ENCODE measurements at regions not wholly inside any gene's neighbourhood (a gene's known extent, or its start where the extent isn't known, plus 50 kb on each side); places are given as distances from the start of the nearest gene placed in this dataset.

- TF ChIP-seq CTCF (IDR thresholded peaks at IDR 0.05) = no peak
- no peak for TF ChIP-seq POLR2A (IDR thresholded peaks at IDR 0.05)
Observed at GRCh38 chr3:82259994-82260393, 498.5 kb upstream of the GBE1 start.

Measured in testis (tissue), 2 donors.